ENCODE measurements at regions not wholly inside any gene's neighbourhood (a gene's known extent, or its start where the extent isn't known, plus 50 kb on each side); places are given as distances from the start of the nearest gene placed in this dataset.

GRCh38 chr21:24634749-24635148 is 972.5 kb downstream of the MRPL39 start:
- TF ChIP-seq GATA3 (IDR thresholded peaks at IDR 0.05; ENCODE audit: low read depth, low read length), result no peak
- TF ChIP-seq GATA2 (IDR thresholded peaks at IDR 0.05; ENCODE audit: low read depth, low read length), result no peak
